ENCODE measurements at regions not wholly inside any gene's neighbourhood (a gene's known extent, or its start where the extent isn't known, plus 50 kb on each side); places are given as distances from the start of the nearest gene placed in this dataset.
"Not testable (repeated sequence)": the region's sequence is repeated elsewhere in the genome, so short reads cannot be mapped to it uniquely, and the experiment has no call there.

DNA sequence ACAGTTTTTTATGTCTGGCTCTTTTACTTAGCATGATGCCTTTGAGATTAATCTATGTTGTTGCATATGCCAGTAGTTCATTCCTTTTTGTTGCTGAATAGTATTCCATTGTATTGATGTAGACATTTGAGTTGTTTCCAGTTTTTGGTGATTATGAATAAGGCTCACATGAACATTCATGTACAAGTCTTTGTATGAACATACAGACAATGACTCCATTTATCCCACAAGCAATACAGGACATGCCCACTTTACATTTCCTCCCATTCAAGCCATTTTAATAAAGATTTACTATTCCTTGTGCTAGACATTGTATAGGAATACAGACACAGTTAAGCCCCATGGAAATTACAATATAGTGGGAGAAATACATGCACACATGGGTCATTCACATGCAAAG, 118.0 kb downstream of the TRIM43 start:
- no peak for TF ChIP-seq CTCF (IDR thresholded peaks at IDR 0.05; ENCODE audit: low read depth, low read length)
- no peak overlapping the region for H3K27ac ChIP-seq
- DNase-seq, result no peak

DNA sequence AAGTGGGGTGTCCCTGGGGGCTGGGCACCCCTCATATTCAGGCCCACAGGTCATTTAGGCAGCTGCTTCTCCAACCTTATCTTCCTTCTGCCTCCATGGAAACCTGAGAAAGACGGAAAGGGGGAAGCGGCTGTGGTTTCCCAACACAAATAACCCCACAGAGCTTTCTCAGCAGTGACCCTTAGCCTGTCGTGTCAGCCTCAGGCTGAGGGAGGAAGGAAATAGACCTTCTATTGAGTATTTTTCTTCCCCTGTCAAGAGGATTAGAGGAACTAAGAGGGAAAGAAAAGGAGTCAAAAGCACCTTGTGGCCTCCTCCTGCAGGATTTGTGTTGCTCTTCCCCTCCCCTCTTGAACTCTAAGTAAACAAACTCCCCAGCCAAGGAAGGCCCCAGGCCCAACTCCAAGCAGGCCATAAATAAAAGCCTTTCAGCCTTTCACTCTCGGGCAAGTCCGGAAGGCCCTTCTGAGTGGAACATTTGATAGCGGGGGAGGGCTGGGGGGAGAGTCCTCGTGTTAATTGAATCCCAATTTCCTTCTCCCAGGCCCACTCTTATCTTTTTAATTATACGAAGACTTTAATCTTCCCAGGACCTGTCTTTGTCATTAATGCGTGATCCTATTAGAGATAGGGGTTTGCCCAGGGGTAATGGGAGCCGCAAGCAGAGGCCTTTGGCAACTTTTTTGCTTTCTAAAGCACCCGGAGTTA, 121.8 kb downstream of the TRIM43 start:
- not testable (repeated sequence) for H3K9me3 ChIP-seq (ENCODE audit: severe bottlenecking); H3K27me3 ChIP-seq (ENCODE audit: insufficient read depth, low read depth, severe bottlenecking); H3K4me3 ChIP-seq (ENCODE audit: low read depth, low read length); H3K36me3 ChIP-seq
- DNase-seq, result peak; percentile 69
- peak overlapping the region; percentile 37; the same call in 1 of the 2 replicates for H3K27ac ChIP-seq

More for the DNA sequence above, 118.0 kb downstream of the TRIM43 start:
- Histone ChIP-seq H3K36me3 (no peaks in the 10 kb centered on the region), H3K9me3 (ENCODE audit: severe bottlenecking) (no peaks in the 10 kb centered on the region), H3K27me3 (ENCODE audit: insufficient read depth, low read depth, severe bottlenecking) (no peaks in the 10 kb centered on the region), H3K4me3 (ENCODE audit: low read depth, low read length) (no peak overlapping the region)

GRCh38 chr2:95714398-95714797, 122.6 kb downstream of the TRIM43 start:
- H3K4me3 ChIP-seq (ENCODE audit: low read depth, low read length); H3K9me3 ChIP-seq (ENCODE audit: severe bottlenecking); H3K27ac ChIP-seq; H3K36me3 ChIP-seq; DNase-seq; H3K27me3 ChIP-seq (ENCODE audit: insufficient read depth, low read depth, severe bottlenecking): not testable (repeated sequence)

DNA sequence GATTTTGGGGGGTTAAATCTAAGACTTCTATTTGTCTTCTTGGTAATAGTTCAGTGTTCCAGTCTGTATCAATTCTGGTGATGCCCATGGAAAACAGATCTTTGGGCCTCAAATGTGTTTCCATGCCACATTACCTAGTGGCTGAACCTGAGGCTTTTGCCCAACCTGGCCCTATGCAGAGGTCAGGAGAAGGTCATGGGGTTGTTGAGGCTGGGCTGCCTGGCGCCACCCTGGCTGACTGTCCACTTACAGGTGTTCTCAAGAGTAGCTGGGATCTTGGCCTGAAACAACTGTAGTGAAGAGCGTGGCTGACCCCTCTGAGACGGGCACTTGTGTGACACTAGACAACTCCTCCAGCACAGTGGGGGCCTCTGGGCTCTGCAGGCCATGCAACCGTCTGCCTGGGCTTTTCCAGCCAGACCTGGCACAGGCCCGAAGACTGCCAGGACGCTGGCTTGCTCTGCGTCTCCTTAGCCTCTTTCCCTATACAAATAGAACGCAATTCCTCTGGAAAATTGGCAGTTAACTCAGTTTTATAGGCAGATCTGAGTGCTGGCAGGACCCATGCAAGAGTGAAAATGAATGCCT, 127.8 kb downstream of the TRIM43 start:
- DNase-seq, result no peak
- Histone ChIP-seq H3K27me3 (ENCODE audit: insufficient read depth, low read depth, severe bottlenecking) (no peaks in the 10 kb centered on the region), H3K9me3 (ENCODE audit: severe bottlenecking) (no peaks in the 10 kb centered on the region), H3K27ac (no peak overlapping the region), H3K4me3 (ENCODE audit: low read depth, low read length) (no peak overlapping the region), H3K36me3 (no peaks in the 10 kb centered on the region)
- no peak for TF ChIP-seq CTCF (IDR thresholded peaks at IDR 0.05; ENCODE audit: low read depth, low read length)

GRCh38 chr2:95721726-95722125, 129.9 kb downstream of the TRIM43 start:
- Histone ChIP-seq H3K4me3 (ENCODE audit: low read depth, low read length) (no peak overlapping the region), H3K27ac (no peak overlapping the region), H3K9me3 (ENCODE audit: severe bottlenecking) (no peaks in the 10 kb centered on the region), H3K36me3 (no peaks in the 10 kb centered on the region), H3K27me3 (ENCODE audit: insufficient read depth, low read depth, severe bottlenecking) (no peaks in the 10 kb centered on the region)
- DNase-seq, result no peak
- no peak for TF ChIP-seq CTCF (IDR thresholded peaks at IDR 0.05; ENCODE audit: low read depth, low read length)

DNA sequence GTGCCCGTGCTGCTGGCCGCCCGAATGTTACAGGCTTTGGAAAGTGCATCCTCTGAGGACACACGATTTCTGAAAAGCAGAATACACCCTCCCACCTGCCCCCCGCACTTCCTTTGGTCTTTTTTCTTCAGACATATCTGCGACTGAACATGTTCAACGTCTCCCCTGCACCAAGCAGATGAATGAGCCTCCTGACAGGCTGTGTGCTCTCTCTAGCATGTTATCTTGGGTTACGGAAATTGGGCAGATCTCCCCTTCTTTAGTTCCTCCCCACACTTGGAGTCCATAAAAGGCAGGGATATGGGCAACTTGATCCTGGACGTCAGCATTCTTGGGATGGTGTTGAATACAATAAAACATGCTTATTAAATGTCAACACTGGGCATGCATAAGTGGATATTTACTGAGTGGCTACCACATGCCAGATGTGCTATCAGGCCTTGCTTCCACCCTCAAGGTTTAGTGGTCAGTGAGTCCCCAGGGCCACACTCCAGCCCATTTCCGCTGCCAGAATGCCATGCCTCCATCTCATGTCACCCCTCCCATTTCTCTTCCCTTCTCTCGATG, 130.4 kb downstream of the TRIM43 start:
- Histone ChIP-seq H3K9me3 (ENCODE audit: severe bottlenecking) (no peaks in the 10 kb centered on the region), H3K4me3 (ENCODE audit: low read depth, low read length) (no peak overlapping the region), H3K27ac (no peak overlapping the region), H3K36me3 (no peaks in the 10 kb centered on the region), H3K27me3 (ENCODE audit: insufficient read depth, low read depth, severe bottlenecking) (no peaks in the 10 kb centered on the region)
- no peak for DNase-seq
- TF ChIP-seq CTCF (IDR thresholded peaks at IDR 0.05; ENCODE audit: low read depth, low read length), result no peak

DNA sequence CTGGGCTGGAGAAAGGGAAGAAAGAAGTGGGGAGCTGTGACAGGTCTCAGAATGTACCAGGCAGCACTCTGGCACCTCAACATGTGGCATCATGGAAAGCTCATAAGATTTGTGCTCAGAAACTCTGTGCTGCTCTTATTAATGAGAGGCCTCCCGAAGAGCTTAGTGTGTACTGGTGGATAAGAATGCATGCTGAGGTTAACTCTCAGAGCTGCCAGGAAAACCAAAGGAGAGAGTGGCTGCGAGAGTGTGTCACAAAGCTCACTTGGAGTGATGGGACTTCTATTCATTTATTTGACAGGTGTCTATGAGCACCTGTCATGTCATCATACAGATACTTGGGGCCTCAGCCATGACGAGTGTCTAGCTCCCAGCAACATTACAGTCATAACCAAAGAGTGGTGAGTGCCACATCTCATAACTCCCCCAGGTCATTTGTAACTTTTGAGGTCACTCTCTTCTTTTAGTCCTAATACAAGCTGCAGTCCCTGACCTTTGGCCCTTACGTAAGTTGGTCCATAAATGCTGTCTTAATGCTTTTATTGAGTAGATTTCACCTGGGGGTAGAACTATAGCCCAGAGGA, 131.9 kb downstream of the TRIM43 start:
- H3K27me3 ChIP-seq (ENCODE audit: insufficient read depth, low read depth, severe bottlenecking); H3K36me3 ChIP-seq; H3K27ac ChIP-seq; DNase-seq; H3K4me3 ChIP-seq (ENCODE audit: low read depth, low read length); H3K9me3 ChIP-seq (ENCODE audit: severe bottlenecking): not testable (repeated sequence)

DNA sequence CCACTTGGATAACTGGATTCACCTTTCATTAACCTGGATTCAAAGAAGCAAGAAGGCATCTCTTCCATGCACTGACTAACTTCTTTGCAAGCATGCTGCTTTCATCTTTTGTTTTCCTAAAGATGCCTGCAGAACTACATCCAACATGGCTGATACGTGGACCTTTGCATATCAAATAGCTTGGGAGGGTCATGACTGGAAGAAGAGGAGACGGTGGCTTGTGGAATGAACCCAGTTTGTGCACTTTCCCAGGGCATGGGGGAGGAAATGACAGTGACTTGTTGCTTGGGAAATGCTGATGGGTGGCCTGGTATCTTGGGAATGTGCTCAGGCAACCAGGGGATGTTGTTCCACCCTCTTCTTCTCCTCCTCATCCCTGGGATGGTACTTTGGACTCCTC, 133.4 kb downstream of the TRIM43 start:
- not testable (repeated sequence) for H3K36me3 ChIP-seq; H3K27me3 ChIP-seq (ENCODE audit: insufficient read depth, low read depth, severe bottlenecking); H3K27ac ChIP-seq; H3K9me3 ChIP-seq (ENCODE audit: severe bottlenecking); H3K4me3 ChIP-seq (ENCODE audit: low read depth, low read length); DNase-seq

DNA sequence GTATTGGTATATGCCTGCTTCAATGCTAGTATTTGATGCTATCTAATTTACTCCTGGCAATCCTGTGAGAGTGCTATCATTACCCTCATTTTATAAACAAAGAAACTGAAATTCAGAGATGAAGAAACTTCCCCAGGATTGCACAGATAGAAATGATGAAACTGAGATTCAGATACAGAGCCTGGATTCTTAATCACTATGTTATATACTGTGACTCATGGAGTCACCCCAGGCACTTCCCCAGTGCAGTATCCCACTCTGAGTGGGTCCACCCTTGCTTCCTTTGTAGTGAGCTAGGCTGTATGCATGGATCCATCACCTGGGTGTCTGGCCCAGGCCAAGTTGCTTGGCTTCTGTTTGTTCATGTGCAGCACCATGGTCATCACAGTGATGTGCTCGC, 133.9 kb downstream of the TRIM43 start:
- not testable (repeated sequence) for H3K36me3 ChIP-seq; H3K9me3 ChIP-seq (ENCODE audit: severe bottlenecking); H3K27ac ChIP-seq; H3K27me3 ChIP-seq (ENCODE audit: insufficient read depth, low read depth, severe bottlenecking); DNase-seq; H3K4me3 ChIP-seq (ENCODE audit: low read depth, low read length)

DNA sequence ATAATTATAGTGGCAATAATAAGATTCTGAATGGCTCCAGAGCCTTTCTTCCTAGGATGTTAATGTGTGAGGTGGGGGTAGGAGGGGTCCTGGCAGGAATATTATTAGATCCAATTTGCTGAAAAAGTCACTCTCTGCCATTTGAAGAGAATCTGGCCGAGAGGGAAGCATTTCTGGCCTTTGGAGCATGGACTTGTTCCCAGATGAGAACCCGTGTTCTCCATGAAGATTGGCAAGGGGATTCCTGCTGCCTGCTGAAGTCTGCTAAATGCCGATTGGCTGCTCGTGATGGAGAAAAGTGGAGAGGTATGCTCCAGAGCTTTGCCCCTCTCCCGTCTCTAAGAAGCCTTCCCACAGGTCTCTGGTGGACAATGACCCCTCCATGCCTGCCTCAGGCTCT, 135.6 kb downstream of the TRIM43 start:
- H3K27ac ChIP-seq; H3K27me3 ChIP-seq (ENCODE audit: insufficient read depth, low read depth, severe bottlenecking); DNase-seq; H3K9me3 ChIP-seq (ENCODE audit: severe bottlenecking); H3K4me3 ChIP-seq (ENCODE audit: low read depth, low read length); H3K36me3 ChIP-seq: not testable (repeated sequence)
